ENCODE measurements at regions not wholly inside any gene's neighbourhood (a gene's known extent, or its start where the extent isn't known, plus 50 kb on each side); places are given as distances from the start of the nearest gene placed in this dataset.

GRCh38 chr1:115430441-115431158 lies 92.6 kb upstream of the NGF start:
- no peak overlapping the region for H3K9ac ChIP-seq (ENCODE audit: low read depth in 1 of 3, low read length in 3 of 3)
- no peaks in the 10 kb centered on the region for H3K36me3 ChIP-seq (ENCODE audit: control insufficient read depth in 3 of 3, insufficient read depth in 3 of 3, low read length in 3 of 3)
- no peak overlapping the region for H3K4me3 ChIP-seq (ENCODE audit: low read length in 3 of 3)

GRCh38 chr1:115429884-115430283 lies 91.8 kb upstream of the NGF start:
- peaks cover 0 to 2% (median 0%) of the 10 kb centered on the region in 3 donors for H3K4me1 ChIP-seq (ENCODE audit: control insufficient read depth in 3 of 3, insufficient read depth in 3 of 3, low read length in 3 of 3)
- H3K9me3 ChIP-seq (ENCODE audit: control insufficient read depth in 3 of 3, low read length in 3 of 3): no peaks in the 10 kb centered on the region
- no peak overlapping the region for H3K27ac ChIP-seq (ENCODE audit: low read depth, low read length)
- peaks cover 0 to 4% (median 0%) of the 10 kb centered on the region in 3 donors for H3K27me3 ChIP-seq (ENCODE audit: control insufficient read depth in 3 of 3, insufficient read depth in 3 of 3, low read length in 3 of 3)
- H3K4me3 ChIP-seq (ENCODE audit: low read length in 3 of 3): no peak overlapping the region
- H3K9ac ChIP-seq (ENCODE audit: low read depth in 1 of 3, low read length in 3 of 3): no peak overlapping the region
- no peaks in the 10 kb centered on the region for H3K36me3 ChIP-seq (ENCODE audit: control insufficient read depth in 3 of 3, insufficient read depth in 3 of 3, low read length in 3 of 3)

More at GRCh38 chr1:115430441-115431158, 92.6 kb upstream of the NGF start:
- H3K4me1 ChIP-seq (ENCODE audit: control insufficient read depth in 3 of 3, insufficient read depth in 3 of 3, low read length in 3 of 3): peaks cover 0 to 5% (median 0%) of the 10 kb centered on the region in 3 donors
- peaks cover 0 to 4% (median 0%) of the 10 kb centered on the region in 3 donors for H3K27me3 ChIP-seq (ENCODE audit: control insufficient read depth in 3 of 3, insufficient read depth in 3 of 3, low read length in 3 of 3)
- no peak overlapping the region for H3K27ac ChIP-seq (ENCODE audit: low read depth, low read length)
- no peaks in the 10 kb centered on the region for H3K9me3 ChIP-seq (ENCODE audit: control insufficient read depth in 3 of 3, low read length in 3 of 3)

- Histone ChIP-seq H3K9ac (ENCODE audit: low read depth in 1 of 3, low read length in 3 of 3) (no peak overlapping the region), H3K27me3 (ENCODE audit: control insufficient read depth in 3 of 3, insufficient read depth in 3 of 3, low read length in 3 of 3) (peaks cover 0 to 4% (median 3%) of the 10 kb centered on the region in 3 donors), H3K4me3 (ENCODE audit: low read length in 3 of 3) (no peak overlapping the region)
Observed at GRCh38 chr1:115429241-115429640, 91.2 kb upstream of the NGF start.

GRCh38 chr1:115428676-115429075 lies 90.6 kb upstream of the NGF start:
- Histone ChIP-seq H3K4me3 (ENCODE audit: low read length in 3 of 3) (no peak overlapping the region), H3K9me3 (ENCODE audit: control insufficient read depth in 3 of 3, low read length in 3 of 3) (no peaks in the 10 kb centered on the region), H3K27ac (ENCODE audit: low read depth, low read length) (no peak overlapping the region), H3K27me3 (ENCODE audit: control insufficient read depth in 3 of 3, insufficient read depth in 3 of 3, low read length in 3 of 3) (peaks cover 0 to 4% (median 3%) of the 10 kb centered on the region in 3 donors), H3K9ac (ENCODE audit: low read depth in 1 of 3, low read length in 3 of 3) (no peak overlapping the region), H3K4me1 (ENCODE audit: control insufficient read depth in 3 of 3, insufficient read depth in 3 of 3, low read length in 3 of 3) (no peaks in the 10 kb centered on the region), H3K36me3 (ENCODE audit: control insufficient read depth in 3 of 3, insufficient read depth in 3 of 3, low read length in 3 of 3) (no peaks in the 10 kb centered on the region)

More at GRCh38 chr1:115429241-115429640, 91.2 kb upstream of the NGF start:
- no peak overlapping the region for H3K27ac ChIP-seq (ENCODE audit: low read depth, low read length)
- no peaks in the 10 kb centered on the region for H3K36me3 ChIP-seq (ENCODE audit: control insufficient read depth in 3 of 3, insufficient read depth in 3 of 3, low read length in 3 of 3)
- H3K9me3 ChIP-seq (ENCODE audit: control insufficient read depth in 3 of 3, low read length in 3 of 3): no peaks in the 10 kb centered on the region
- H3K4me1 ChIP-seq (ENCODE audit: control insufficient read depth in 3 of 3, insufficient read depth in 3 of 3, low read length in 3 of 3): no peaks in the 10 kb centered on the region

- H3K27ac ChIP-seq (ENCODE audit: low read depth, low read length): no peak overlapping the region
- H3K4me3 ChIP-seq (ENCODE audit: low read length in 3 of 3): no peak overlapping the region
- no peaks in the 10 kb centered on the region for H3K9me3 ChIP-seq (ENCODE audit: control insufficient read depth in 3 of 3, low read length in 3 of 3)
- peaks cover 0 to 4% (median 3%) of the 10 kb centered on the region in 3 donors for H3K27me3 ChIP-seq (ENCODE audit: control insufficient read depth in 3 of 3, insufficient read depth in 3 of 3, low read length in 3 of 3)
- H3K4me1 ChIP-seq (ENCODE audit: control insufficient read depth in 3 of 3, insufficient read depth in 3 of 3, low read length in 3 of 3): no peaks in the 10 kb centered on the region
- no peak overlapping the region for H3K9ac ChIP-seq (ENCODE audit: low read depth in 1 of 3, low read length in 3 of 3)
- no peaks in the 10 kb centered on the region for H3K36me3 ChIP-seq (ENCODE audit: control insufficient read depth in 3 of 3, insufficient read depth in 3 of 3, low read length in 3 of 3)
Observed at GRCh38 chr1:115428256-115428655, 90.2 kb upstream of the NGF start.

GRCh38 chr1:115426956-115427355 lies 88.9 kb upstream of the NGF start:
- H3K27ac ChIP-seq (ENCODE audit: low read depth, low read length): no peak overlapping the region
- no peak overlapping the region for H3K9ac ChIP-seq (ENCODE audit: low read depth in 1 of 3, low read length in 3 of 3)
- no peaks in the 10 kb centered on the region for H3K4me1 ChIP-seq (ENCODE audit: control insufficient read depth in 3 of 3, insufficient read depth in 3 of 3, low read length in 3 of 3)
- no peaks in the 10 kb centered on the region for H3K9me3 ChIP-seq (ENCODE audit: control insufficient read depth in 3 of 3, low read length in 3 of 3)
- H3K36me3 ChIP-seq (ENCODE audit: control insufficient read depth in 3 of 3, insufficient read depth in 3 of 3, low read length in 3 of 3): no peaks in the 10 kb centered on the region
- no peak overlapping the region for H3K4me3 ChIP-seq (ENCODE audit: low read length in 3 of 3)
- H3K27me3 ChIP-seq (ENCODE audit: control insufficient read depth in 3 of 3, insufficient read depth in 3 of 3, low read length in 3 of 3): peaks cover 0 to 4% (median 3%) of the 10 kb centered on the region in 3 donors

GRCh38 chr1:115426231-115426771 lies 88.3 kb upstream of the NGF start:
- H3K27me3 ChIP-seq (ENCODE audit: control insufficient read depth in 3 of 3, insufficient read depth in 3 of 3, low read length in 3 of 3): peaks cover 0 to 4% (median 3%) of the 10 kb centered on the region in 3 donors
- H3K9me3 ChIP-seq (ENCODE audit: control insufficient read depth in 3 of 3, low read length in 3 of 3): no peaks in the 10 kb centered on the region
- no peak overlapping the region for H3K4me3 ChIP-seq (ENCODE audit: low read length in 3 of 3)
- no peak overlapping the region for H3K27ac ChIP-seq (ENCODE audit: low read depth, low read length)
- H3K36me3 ChIP-seq (ENCODE audit: control insufficient read depth in 3 of 3, insufficient read depth in 3 of 3, low read length in 3 of 3): no peaks in the 10 kb centered on the region
- no peaks in the 10 kb centered on the region for H3K4me1 ChIP-seq (ENCODE audit: control insufficient read depth in 3 of 3, insufficient read depth in 3 of 3, low read length in 3 of 3)
- no peak overlapping the region for H3K9ac ChIP-seq (ENCODE audit: low read depth in 1 of 3, low read length in 3 of 3)

GRCh38 chr1:115425442-115425841 lies 87.4 kb upstream of the NGF start:
- H3K4me1 ChIP-seq (ENCODE audit: control insufficient read depth in 3 of 3, insufficient read depth in 3 of 3, low read length in 3 of 3): no peaks in the 10 kb centered on the region
- H3K27ac ChIP-seq (ENCODE audit: low read depth, low read length): no peak overlapping the region
- H3K9me3 ChIP-seq (ENCODE audit: control insufficient read depth in 3 of 3, low read length in 3 of 3): no peaks in the 10 kb centered on the region
- peaks cover 0 to 4% (median 3%) of the 10 kb centered on the region in 3 donors for H3K27me3 ChIP-seq (ENCODE audit: control insufficient read depth in 3 of 3, insufficient read depth in 3 of 3, low read length in 3 of 3)
- H3K36me3 ChIP-seq (ENCODE audit: control insufficient read depth in 3 of 3, insufficient read depth in 3 of 3, low read length in 3 of 3): no peaks in the 10 kb centered on the region
- no peak overlapping the region for H3K9ac ChIP-seq (ENCODE audit: low read depth in 1 of 3, low read length in 3 of 3)
- no peak overlapping the region for H3K4me3 ChIP-seq (ENCODE audit: low read length in 3 of 3)

GRCh38 chr1:115423776-115424175 lies 85.7 kb upstream of the NGF start:
- Histone ChIP-seq H3K9me3 (ENCODE audit: control insufficient read depth in 3 of 3, low read length in 3 of 3) (no peaks in the 10 kb centered on the region), H3K36me3 (ENCODE audit: control insufficient read depth in 3 of 3, insufficient read depth in 3 of 3, low read length in 3 of 3) (no peaks in the 10 kb centered on the region), H3K27me3 (ENCODE audit: control insufficient read depth in 3 of 3, insufficient read depth in 3 of 3, low read length in 3 of 3) (peaks cover 0 to 4% (median 3%) of the 10 kb centered on the region in 3 donors), H3K27ac (ENCODE audit: low read depth, low read length) (no peak overlapping the region), H3K4me1 (ENCODE audit: control insufficient read depth in 3 of 3, insufficient read depth in 3 of 3, low read length in 3 of 3) (no peaks in the 10 kb centered on the region), H3K9ac (ENCODE audit: low read depth in 1 of 3, low read length in 3 of 3) (no peak overlapping the region), H3K4me3 (ENCODE audit: low read length in 3 of 3) (no peak overlapping the region)

- H3K4me1 ChIP-seq (ENCODE audit: control insufficient read depth in 3 of 3, insufficient read depth in 3 of 3, low read length in 3 of 3): no peaks in the 10 kb centered on the region
- no peaks in the 10 kb centered on the region for H3K9me3 ChIP-seq (ENCODE audit: control insufficient read depth in 3 of 3, low read length in 3 of 3)
- no peak overlapping the region for H3K27ac ChIP-seq (ENCODE audit: low read depth, low read length)
- no peak overlapping the region for H3K4me3 ChIP-seq (ENCODE audit: low read length in 3 of 3)
- no peaks in the 10 kb centered on the region for H3K36me3 ChIP-seq (ENCODE audit: control insufficient read depth in 3 of 3, insufficient read depth in 3 of 3, low read length in 3 of 3)
- peaks cover 0 to 3% (median 0%) of the 10 kb centered on the region in 3 donors for H3K27me3 ChIP-seq (ENCODE audit: control insufficient read depth in 3 of 3, insufficient read depth in 3 of 3, low read length in 3 of 3)
- H3K9ac ChIP-seq (ENCODE audit: low read depth in 1 of 3, low read length in 3 of 3): no peak overlapping the region
Observed at GRCh38 chr1:115419571-115419970, 81.5 kb upstream of the NGF start.
